ENCODE measurements at regions not wholly inside any gene's neighbourhood (a gene's known extent, or its start where the extent isn't known, plus 50 kb on each side); places are given as distances from the start of the nearest gene placed in this dataset.

DNA sequence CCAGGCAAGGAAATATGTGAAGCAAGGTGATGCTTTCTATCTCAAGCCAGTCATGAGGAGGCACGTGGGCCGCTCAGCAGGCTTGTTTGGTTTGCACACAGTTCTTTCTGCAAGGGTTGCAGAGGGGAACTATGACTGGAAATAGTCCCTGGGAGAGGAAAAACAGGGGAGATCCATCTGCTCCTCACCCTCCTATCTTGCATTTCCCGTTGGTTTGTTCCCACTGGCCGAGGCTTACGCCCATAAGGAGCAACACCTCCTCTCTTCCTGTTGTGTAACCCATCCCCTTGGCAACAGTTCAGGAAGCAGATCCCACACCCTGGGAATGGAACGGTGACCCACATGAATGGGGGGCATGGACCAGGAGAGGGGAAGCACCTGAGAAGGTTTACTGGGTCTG, 72.1 kb upstream of the MAGI1 start:
- TF ChIP-seq, protein P1, sequence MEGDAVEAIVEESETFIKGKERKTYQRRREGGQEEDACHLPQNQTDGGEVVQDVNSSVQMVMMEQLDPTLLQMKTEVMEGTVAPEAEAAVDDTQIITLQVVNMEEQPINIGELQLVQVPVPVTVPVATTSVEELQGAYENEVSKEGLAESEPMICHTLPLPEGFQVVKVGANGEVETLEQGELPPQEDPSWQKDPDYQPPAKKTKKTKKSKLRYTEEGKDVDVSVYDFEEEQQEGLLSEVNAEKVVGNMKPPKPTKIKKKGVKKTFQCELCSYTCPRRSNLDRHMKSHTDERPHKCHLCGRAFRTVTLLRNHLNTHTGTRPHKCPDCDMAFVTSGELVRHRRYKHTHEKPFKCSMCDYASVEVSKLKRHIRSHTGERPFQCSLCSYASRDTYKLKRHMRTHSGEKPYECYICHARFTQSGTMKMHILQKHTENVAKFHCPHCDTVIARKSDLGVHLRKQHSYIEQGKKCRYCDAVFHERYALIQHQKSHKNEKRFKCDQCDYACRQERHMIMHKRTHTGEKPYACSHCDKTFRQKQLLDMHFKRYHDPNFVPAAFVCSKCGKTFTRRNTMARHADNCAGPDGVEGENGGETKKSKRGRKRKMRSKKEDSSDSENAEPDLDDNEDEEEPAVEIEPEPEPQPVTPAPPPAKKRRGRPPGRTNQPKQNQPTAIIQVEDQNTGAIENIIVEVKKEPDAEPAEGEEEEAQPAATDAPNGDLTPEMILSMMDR (IDR thresholded peaks at IDR 0.05; ENCODE audit: low read length), result no peak
- TF ChIP-seq EZH2phosphoT487 (IDR thresholded peaks at IDR 0.05; ENCODE audit: low read length), result no peak
